ENCODE measurements at regions not wholly inside any gene's neighbourhood (a gene's known extent, or its start where the extent isn't known, plus 50 kb on each side); places are given as distances from the start of the nearest gene placed in this dataset.

GRCh38 chrX:8272821-8273220 is 101.8 kb upstream of the VCX2 start:
- TF ChIP-seq, protein P1, sequence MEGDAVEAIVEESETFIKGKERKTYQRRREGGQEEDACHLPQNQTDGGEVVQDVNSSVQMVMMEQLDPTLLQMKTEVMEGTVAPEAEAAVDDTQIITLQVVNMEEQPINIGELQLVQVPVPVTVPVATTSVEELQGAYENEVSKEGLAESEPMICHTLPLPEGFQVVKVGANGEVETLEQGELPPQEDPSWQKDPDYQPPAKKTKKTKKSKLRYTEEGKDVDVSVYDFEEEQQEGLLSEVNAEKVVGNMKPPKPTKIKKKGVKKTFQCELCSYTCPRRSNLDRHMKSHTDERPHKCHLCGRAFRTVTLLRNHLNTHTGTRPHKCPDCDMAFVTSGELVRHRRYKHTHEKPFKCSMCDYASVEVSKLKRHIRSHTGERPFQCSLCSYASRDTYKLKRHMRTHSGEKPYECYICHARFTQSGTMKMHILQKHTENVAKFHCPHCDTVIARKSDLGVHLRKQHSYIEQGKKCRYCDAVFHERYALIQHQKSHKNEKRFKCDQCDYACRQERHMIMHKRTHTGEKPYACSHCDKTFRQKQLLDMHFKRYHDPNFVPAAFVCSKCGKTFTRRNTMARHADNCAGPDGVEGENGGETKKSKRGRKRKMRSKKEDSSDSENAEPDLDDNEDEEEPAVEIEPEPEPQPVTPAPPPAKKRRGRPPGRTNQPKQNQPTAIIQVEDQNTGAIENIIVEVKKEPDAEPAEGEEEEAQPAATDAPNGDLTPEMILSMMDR (IDR thresholded peaks at IDR 0.05), result no peak
- no peak for TF ChIP-seq POLR2A (IDR thresholded peaks at IDR 0.05)

All from Peyer's patch (tissue), 4 donors.